ENCODE measurements at regions not wholly inside any gene's neighbourhood (a gene's known extent, or its start where the extent isn't known, plus 50 kb on each side); places are given as distances from the start of the nearest gene placed in this dataset.

DNA sequence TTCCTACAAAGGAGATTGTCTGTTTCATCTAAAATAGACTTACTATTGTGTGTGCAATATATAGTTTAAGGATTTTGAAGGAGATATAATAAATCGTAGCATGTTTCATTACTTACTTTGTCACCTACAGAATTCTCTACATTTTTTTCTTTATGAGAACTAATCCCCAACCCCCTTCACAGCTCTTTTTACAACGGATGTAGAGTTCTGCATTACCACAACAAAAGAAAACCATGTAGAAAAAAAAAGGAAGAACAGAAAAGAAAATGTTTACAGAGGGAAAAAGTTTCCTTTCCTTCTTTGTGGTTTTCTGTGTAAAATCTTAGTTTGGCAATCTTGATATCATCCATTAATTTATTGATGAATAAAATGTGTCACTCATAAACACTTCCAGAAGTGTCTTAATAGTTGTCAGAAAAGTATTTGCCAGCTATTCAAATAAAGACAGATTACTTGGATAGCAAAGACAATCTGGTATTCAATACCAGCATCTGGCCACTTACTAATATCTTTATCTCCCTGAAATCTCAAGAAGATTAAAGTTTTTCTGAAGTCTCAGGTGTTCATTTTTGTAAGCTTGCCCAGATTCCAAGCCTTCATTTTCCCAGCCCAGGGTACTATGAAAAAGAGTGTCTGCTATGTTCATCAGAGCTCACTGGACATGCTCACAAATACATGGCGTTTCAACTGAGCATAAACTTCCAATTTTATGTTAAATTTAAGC lies 806.8 kb downstream of the PCDH19 start:
- H3K9me3 Mint-ChIP-seq = peaks cover 0 to 3% (median 2%) of the 10 kb centered on the region in 7 donors
- no peak overlapping the region for H3K27ac ChIP-seq (ENCODE audit: low read depth in 1 of 2, low read length in 2 of 2)
- no peak overlapping the region for H3K27ac Mint-ChIP-seq
- no peaks in the 10 kb centered on the region for H3K79me2 ChIP-seq (ENCODE audit: insufficient read depth, low read length)
- WGBS (ENCODE audit: insufficient coverage) = no CpG with 5 or more reads among the region's 3 CpGs
- no peak overlapping the region for H2AFZ ChIP-seq (ENCODE audit: insufficient read depth, low read depth, low read length, poor library complexity, severe bottlenecking)
- H3K36me3 ChIP-seq (replicated peaks in 1 of 2; ENCODE audit: control insufficient read depth in 1 of 2, insufficient read depth in 2 of 2, low read length in 2 of 2) = no peaks in the 10 kb centered on the region
- no peak overlapping the region for H3K4me3 ChIP-seq (replicated peaks in 1 of 3; ENCODE audit: low read depth in 2 of 3, low read length in 3 of 3)
- no peak for TF ChIP-seq CTCF (IDR thresholded peaks at IDR 0.05)
- no peaks in the 10 kb centered on the region for H3K4me1 ChIP-seq (ENCODE audit: control insufficient read depth in 1 of 2, insufficient read depth in 2 of 2, low read length in 2 of 2)
- H3K9ac ChIP-seq (ENCODE audit: insufficient read depth, low read length, poor library complexity, severe bottlenecking) = no peak overlapping the region
- H3K27me3 ChIP-seq (ENCODE audit: control insufficient read depth in 2 of 2, insufficient read depth in 2 of 2, low read length in 2 of 2) = no peaks in the 10 kb centered on the region
- intact Hi-C loops (cut with micrococcal nuclease) = no loop called here
- no peaks in the 10 kb centered on the region for H3K9me3 ChIP-seq (replicated peaks in 1 of 2; ENCODE audit: control insufficient read depth in 1 of 2, insufficient read depth in 1 of 2, low read length in 2 of 2)
- no peaks in the 10 kb centered on the region for H3K36me3 Mint-ChIP-seq
- peaks cover 0 to 1% (median 0%) of the 10 kb centered on the region in 3 donors for H3K27me3 Mint-ChIP-seq (ENCODE audit: low read depth in 3 of 3)
- no peaks in the 10 kb centered on the region for H3K4me1 Mint-ChIP-seq
- no peaks in the 10 kb centered on the region for H4K20me1 ChIP-seq (ENCODE audit: insufficient read depth, low read length)
- no peak for DNase-seq
- H3K4me2 ChIP-seq (replicated peaks; ENCODE audit: extremely low read depth, low read length, poor library complexity, severe bottlenecking) = no peak overlapping the region
- H3K4me3 Mint-ChIP-seq = no peak overlapping the region

DNA sequence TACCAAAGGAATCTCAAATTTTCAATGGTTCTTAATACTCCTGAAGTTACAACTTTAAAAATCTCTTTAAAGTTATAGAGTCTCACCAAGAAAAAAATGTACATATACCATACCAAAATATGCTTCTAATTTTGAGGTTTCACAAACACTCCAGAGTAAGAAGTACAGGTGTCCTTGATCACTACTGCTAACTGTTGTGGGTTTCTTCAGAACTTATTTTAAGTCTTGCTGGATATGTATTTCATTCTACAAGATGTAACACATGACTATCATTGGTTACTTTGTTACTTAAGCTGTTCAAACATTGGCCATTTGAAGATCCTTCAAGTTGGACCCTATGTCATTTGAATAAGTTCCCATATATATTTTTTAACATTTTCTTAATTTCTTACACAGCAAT lies 808.0 kb downstream of the PCDH19 start:
- H3K4me1 Mint-ChIP-seq = no peaks in the 10 kb centered on the region

More for the DNA sequence above, 808.0 kb downstream of the PCDH19 start:
- no peaks in the 10 kb centered on the region for H3K36me3 ChIP-seq (replicated peaks in 1 of 2; ENCODE audit: control insufficient read depth in 1 of 2, insufficient read depth in 2 of 2, low read length in 2 of 2)
- no peak overlapping the region for H3K4me3 Mint-ChIP-seq
- no peaks in the 10 kb centered on the region for H3K4me1 ChIP-seq (ENCODE audit: control insufficient read depth in 1 of 2, insufficient read depth in 2 of 2, low read length in 2 of 2)
- DNase-seq = no peak
- H3K27ac Mint-ChIP-seq = no peak overlapping the region
- peaks cover 0 to 1% (median 0%) of the 10 kb centered on the region in 3 donors for H3K27me3 Mint-ChIP-seq (ENCODE audit: low read depth in 3 of 3)
- no peak overlapping the region for H3K27ac ChIP-seq (ENCODE audit: low read depth in 1 of 2, low read length in 2 of 2)
- H3K9me3 ChIP-seq (replicated peaks in 1 of 2; ENCODE audit: control insufficient read depth in 1 of 2, insufficient read depth in 1 of 2, low read length in 2 of 2) = no peaks in the 10 kb centered on the region
- H3K27me3 ChIP-seq (ENCODE audit: control insufficient read depth in 2 of 2, insufficient read depth in 2 of 2, low read length in 2 of 2) = no peaks in the 10 kb centered on the region
- peaks cover 0 to 3% (median 2%) of the 10 kb centered on the region in 7 donors for H3K9me3 Mint-ChIP-seq
- no peak overlapping the region for H3K4me2 ChIP-seq (replicated peaks; ENCODE audit: extremely low read depth, low read length, poor library complexity, severe bottlenecking)
- intact Hi-C loops (cut with micrococcal nuclease) = no loop called here
- H3K9ac ChIP-seq (ENCODE audit: insufficient read depth, low read length, poor library complexity, severe bottlenecking) = no peak overlapping the region
- no peaks in the 10 kb centered on the region for H3K36me3 Mint-ChIP-seq
- H3K4me3 ChIP-seq (replicated peaks in 1 of 3; ENCODE audit: low read depth in 2 of 3, low read length in 3 of 3) = no peak overlapping the region
- H3K79me2 ChIP-seq (ENCODE audit: insufficient read depth, low read length) = no peaks in the 10 kb centered on the region
- no peaks in the 10 kb centered on the region for H4K20me1 ChIP-seq (ENCODE audit: insufficient read depth, low read length)
- no peak for TF ChIP-seq CTCF (IDR thresholded peaks at IDR 0.05)
- no peak overlapping the region for H2AFZ ChIP-seq (ENCODE audit: insufficient read depth, low read depth, low read length, poor library complexity, severe bottlenecking)
